Right lobe of liver (tissue), 6 donors: ENCODE measurements at regions not wholly inside any gene's neighbourhood (a gene's known extent, or its start where the extent isn't known, plus 50 kb on each side); places are given as distances from the start of the nearest gene placed in this dataset.

ENCODE experiments used
- ATAC-seq, 4 donors: fragments of 200-7000 bp; cut with Tn5 transposase; one replicate each; pipeline ENCODE4 v1.9.1; 2020; ENCODE audit warnings: mild to moderate bottlenecking in 4 of 4, moderate library complexity in 4 of 4
- DNase-seq, 3 donors: peaks; one replicate each; pipeline ENCODE4 v3.0.0-alpha.2; 2020
- H3K27ac ChIP-seq, 3 donors: fragments of 200-600 bp; one replicate each; pipeline ENCODE4 v1.8.0; 2022
- H3K27me3 ChIP-seq, 2 donors: fragments of 200-600 bp; one replicate each; pipeline ENCODE4 v1.8.0; 2022
- H3K36me3 ChIP-seq, 4 donors: fragments of 200-600 bp; sonication (generic) in 1 of 4; one replicate each; pipeline versions ENCODE4 v1.5.1 to v1.8.0; 2017 to 2022; ENCODE audit warnings: control low read depth in 1 of 4
- H3K4me1 ChIP-seq, 4 donors: fragments of 200-600 bp; sonication (generic) in 1 of 4; one replicate each; pipeline versions ENCODE4 v1.5.1 to v1.8.0; 2017 to 2022; ENCODE audit warnings: control low read depth in 1 of 4
- H3K4me3 ChIP-seq, 3 donors: fragments of 200-600 bp; one replicate each; pipeline ENCODE4 v1.8.0; 2022
- H3K9me3 ChIP-seq, 4 donors: fragments of 200-600 bp; sonication (generic) in 1 of 4; one replicate each; pipeline versions ENCODE4 v1.5.1 to v1.8.0; 2017 to 2022; ENCODE audit warnings: control low read depth in 1 of 4
- POLR2A ChIP-seq: fragments of 450-650 bp; IDR thresholded peaks from one replicate; pipeline ENCODE4 v1.6.1; 2017; ENCODE audit warnings: antibody characterized with exemption, mild to moderate bottlenecking
- WGBS: methylation state at CpG from one replicate; pipeline ENCODE4 v1.1.6; 2018; ENCODE audit warnings: low coverage, low lambda C conversion rate; ENCODE audit not compliant: insufficient coverage; ENCODE audit errors: missing lambda C conversion rate; 5-methylcytosine and 5-hydroxymethylcytosine counted together
- intact Hi-C, 2 donors: fragments of 100-400 bp; cut with DNase I; formaldehyde crosslinking; loops; one replicate each; pipeline versions ENCODE4 v1.11.2 to v1.14.1; 2022
- TF ChIP-seq, protein P1 (sequence below), 4 donors: fragments of 200-600 bp in 3 of 4; fragments of 450-650 bp in 1 of 4; IDR thresholded peaks; one replicate each; pipeline versions ENCODE4 v1.5.1 to v1.8.0; 2016 to 2022; ENCODE audit warnings: antibody characterized with exemption in 4 of 4, mild to moderate bottlenecking in 2 of 4
- donor health status: DM: no; HTN: yes; CAD: no.
- donor health status: DM: no; HTN: no; CAD: no.
- donor health status: DM: no; HTN: no; CAD: no.
- donor health status: DM: no; HTN: yes; CAD: no.
- donor health status: DM: no; HTN: yes; CAD: no.

DNA sequence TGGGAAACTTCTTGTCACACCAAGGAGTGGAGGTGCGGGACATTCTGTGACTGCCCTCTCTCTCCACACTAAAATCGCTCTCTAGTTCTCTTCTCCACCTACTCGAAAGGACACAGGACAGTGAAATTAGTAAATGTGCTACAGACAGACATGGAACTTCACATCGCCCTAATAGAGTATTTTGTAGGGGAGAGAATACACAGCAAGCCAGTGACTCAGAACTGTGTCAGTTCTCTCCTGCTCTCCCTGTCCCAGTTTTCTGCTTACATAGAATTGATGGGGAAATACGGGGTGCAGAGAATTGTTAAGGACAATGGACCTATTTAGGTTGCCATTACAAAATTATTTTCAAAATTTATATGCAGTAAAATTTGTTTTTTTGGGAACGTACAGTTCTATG, 159.6 kb upstream of the GADL1 start:
- no peak overlapping the region for H3K4me3 ChIP-seq
- H3K9me3 ChIP-seq: no peaks in the 10 kb centered on the region
- DNase-seq: no peak
- H3K27ac ChIP-seq: no peak overlapping the region
- no peaks in the 10 kb centered on the region for H3K4me1 ChIP-seq
- WGBS: 78% methylated on average over 6 of the region's 6 CpGs
- H3K36me3 ChIP-seq: no peaks in the 10 kb centered on the region
- TF ChIP-seq, protein P1, sequence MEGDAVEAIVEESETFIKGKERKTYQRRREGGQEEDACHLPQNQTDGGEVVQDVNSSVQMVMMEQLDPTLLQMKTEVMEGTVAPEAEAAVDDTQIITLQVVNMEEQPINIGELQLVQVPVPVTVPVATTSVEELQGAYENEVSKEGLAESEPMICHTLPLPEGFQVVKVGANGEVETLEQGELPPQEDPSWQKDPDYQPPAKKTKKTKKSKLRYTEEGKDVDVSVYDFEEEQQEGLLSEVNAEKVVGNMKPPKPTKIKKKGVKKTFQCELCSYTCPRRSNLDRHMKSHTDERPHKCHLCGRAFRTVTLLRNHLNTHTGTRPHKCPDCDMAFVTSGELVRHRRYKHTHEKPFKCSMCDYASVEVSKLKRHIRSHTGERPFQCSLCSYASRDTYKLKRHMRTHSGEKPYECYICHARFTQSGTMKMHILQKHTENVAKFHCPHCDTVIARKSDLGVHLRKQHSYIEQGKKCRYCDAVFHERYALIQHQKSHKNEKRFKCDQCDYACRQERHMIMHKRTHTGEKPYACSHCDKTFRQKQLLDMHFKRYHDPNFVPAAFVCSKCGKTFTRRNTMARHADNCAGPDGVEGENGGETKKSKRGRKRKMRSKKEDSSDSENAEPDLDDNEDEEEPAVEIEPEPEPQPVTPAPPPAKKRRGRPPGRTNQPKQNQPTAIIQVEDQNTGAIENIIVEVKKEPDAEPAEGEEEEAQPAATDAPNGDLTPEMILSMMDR (IDR thresholded peaks at IDR 0.05): no peak
- no peak for TF ChIP-seq POLR2A
- no peak for ATAC-seq
- no peaks in the 10 kb centered on the region for H3K27me3 ChIP-seq
- intact Hi-C loops: no loop called here

GRCh38 chr3:31055757-31056156, 161.3 kb upstream of the GADL1 start:
- intact Hi-C loops: no loop called here
- H3K4me1 ChIP-seq: no peaks in the 10 kb centered on the region

GRCh38 chr3:31057891-31058290, 163.4 kb upstream of the GADL1 start:
- no peak for ATAC-seq
- intact Hi-C loops: no loop called here
- no peak for TF ChIP-seq POLR2A
- TF ChIP-seq, protein P1 (IDR thresholded peaks at IDR 0.05): no peak
- H3K9me3 ChIP-seq: no peaks in the 10 kb centered on the region
- peaks cover 0 to 7% of the 10 kb centered on the region in 2 donors for H3K27me3 ChIP-seq
- no peak overlapping the region for H3K4me3 ChIP-seq
- no peak for DNase-seq
- H3K27ac ChIP-seq: no peak overlapping the region
- no peaks in the 10 kb centered on the region for H3K36me3 ChIP-seq
- 31% methylated on average over 3 of the region's 3 CpGs for WGBS
- H3K4me1 ChIP-seq: no peaks in the 10 kb centered on the region

More at GRCh38 chr3:31055757-31056156, 161.3 kb upstream of the GADL1 start:
- no peak overlapping the region for H3K4me3 ChIP-seq
- H3K36me3 ChIP-seq: no peaks in the 10 kb centered on the region
- H3K27me3 ChIP-seq: peaks cover 0 to 2% of the 10 kb centered on the region in 2 donors
- no peak for ATAC-seq
- no peak for DNase-seq
- TF ChIP-seq, protein P1 (IDR thresholded peaks at IDR 0.05): no peak
- TF ChIP-seq POLR2A: no peak
- no peaks in the 10 kb centered on the region for H3K9me3 ChIP-seq
- WGBS: 36% methylated on average over 1 of the region's 2 CpGs
- H3K27ac ChIP-seq: no peak overlapping the region

- Histone ChIP-seq H3K9me3 (no peaks in the 10 kb centered on the region), H3K27me3 (peaks cover 0 to 7% of the 10 kb centered on the region in 2 donors), H3K4me1 (no peaks in the 10 kb centered on the region), H3K36me3 (no peaks in the 10 kb centered on the region), H3K4me3 (no peak overlapping the region), H3K27ac (no peak overlapping the region)
- ATAC-seq: no peak
- TF ChIP-seq, protein P1 (IDR thresholded peaks at IDR 0.05): no peak
- no peak for TF ChIP-seq POLR2A
- no peak for DNase-seq
- intact Hi-C loops: no loop called here
These were observed 169.6 kb upstream of the GADL1 start for GRCh38 chr3:31064021-31064420.

- no peaks in the 10 kb centered on the region for H3K9me3 ChIP-seq
- no peaks in the 10 kb centered on the region for H3K4me1 ChIP-seq
- DNase-seq (no peak), ATAC-seq (no peak)
- no peak for TF ChIP-seq POLR2A
- TF ChIP-seq, protein P1 (IDR thresholded peaks at IDR 0.05): no peak
- intact Hi-C loops: no loop called here
- no peak overlapping the region for H3K27ac ChIP-seq
- no peak overlapping the region for H3K4me3 ChIP-seq
- WGBS: 40% methylated on average over 1 of the region's 1 CpG
- peaks cover 0 to 5% of the 10 kb centered on the region in 2 donors for H3K27me3 ChIP-seq
- no peaks in the 10 kb centered on the region for H3K36me3 ChIP-seq
These were observed 171.3 kb upstream of the GADL1 start for GRCh38 chr3:31065765-31066164.
